HG03060 (cell line): ENCODE measurements at regions not wholly inside any gene's neighbourhood (a gene's known extent, or its start where the extent isn't known, plus 50 kb on each side); places are given as distances from the start of the nearest gene placed in this dataset.
"Not testable (repeated sequence)": the region's sequence is repeated elsewhere in the genome, so short reads cannot be mapped to it uniquely, and the experiment has no call there.

Experiments
- ATAC-seq: cut with Tn5 transposase; IDR thresholded peaks from one replicate; pipeline ENCODE4 v1.9.1; 2021; ENCODE audit warnings: low read depth, moderate number of reproducible peaks; ENCODE audit not compliant: unreplicated experiment

DNA sequence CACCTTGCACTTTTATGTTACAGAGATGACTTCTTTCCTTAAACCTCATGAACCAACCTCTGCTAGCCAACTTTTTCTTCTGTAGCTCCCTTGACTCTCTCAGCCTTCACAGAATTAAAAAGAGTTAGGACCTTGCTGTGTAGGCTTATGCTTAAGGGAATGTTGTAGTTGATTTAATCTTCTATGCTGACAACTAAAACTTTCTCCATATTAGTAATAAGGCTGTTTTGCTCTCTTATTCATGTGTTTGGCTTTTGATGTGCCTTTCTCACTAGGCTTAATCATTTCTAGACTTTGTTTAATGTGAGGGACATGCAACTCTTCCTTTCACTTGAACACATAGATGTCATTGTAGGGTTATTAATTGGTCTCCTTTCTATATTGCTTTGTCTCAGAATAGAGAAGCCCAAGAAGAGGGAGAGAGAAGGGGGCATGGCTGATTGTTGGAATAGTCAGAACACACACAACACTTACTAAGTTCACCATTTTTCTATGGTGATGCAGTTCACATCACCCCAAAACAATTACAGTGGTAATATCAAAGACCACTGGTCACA lies 509.5 kb downstream of the UQCRFS1 start:
- ATAC-seq = no peak

DNA sequence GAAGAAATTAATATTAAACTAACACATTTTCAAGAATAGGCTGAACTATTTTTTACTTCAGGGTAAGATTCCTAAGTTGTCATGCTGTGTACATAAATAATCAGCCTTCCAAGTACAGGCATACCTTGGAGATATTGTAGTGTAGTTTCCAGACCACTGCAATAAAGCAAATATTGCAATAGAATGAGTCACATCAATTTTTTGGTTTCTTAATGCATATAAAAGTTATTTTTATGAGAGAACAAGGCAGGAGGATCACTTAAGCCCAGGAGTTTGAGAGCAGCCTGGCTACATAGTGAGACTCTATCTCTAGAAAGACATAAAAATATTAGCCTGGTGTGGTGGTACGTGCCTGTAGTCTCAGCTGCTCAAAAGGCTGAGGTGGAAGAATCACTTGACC lies 511.5 kb downstream of the UQCRFS1 start:
- no peak for ATAC-seq

DNA sequence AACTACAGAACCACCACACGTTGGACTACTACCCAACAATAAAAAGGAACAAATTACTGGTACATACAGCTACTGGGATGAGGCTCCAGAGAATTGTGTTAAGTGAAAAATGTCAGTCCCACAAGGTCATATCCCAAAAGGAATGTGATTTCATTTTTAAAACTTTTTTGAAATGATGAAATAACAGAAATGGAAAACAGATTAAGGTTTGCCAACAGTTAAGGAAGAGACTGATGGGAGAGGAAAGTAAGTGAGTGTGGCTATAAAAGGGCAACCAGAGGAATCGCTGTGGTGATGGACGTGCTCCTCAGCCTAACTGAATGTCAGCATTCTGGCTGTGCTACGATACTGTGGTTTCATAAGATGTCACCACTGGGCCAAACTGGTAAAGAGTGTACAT lies 512.8 kb downstream of the UQCRFS1 start:
- ATAC-seq = no peak

DNA sequence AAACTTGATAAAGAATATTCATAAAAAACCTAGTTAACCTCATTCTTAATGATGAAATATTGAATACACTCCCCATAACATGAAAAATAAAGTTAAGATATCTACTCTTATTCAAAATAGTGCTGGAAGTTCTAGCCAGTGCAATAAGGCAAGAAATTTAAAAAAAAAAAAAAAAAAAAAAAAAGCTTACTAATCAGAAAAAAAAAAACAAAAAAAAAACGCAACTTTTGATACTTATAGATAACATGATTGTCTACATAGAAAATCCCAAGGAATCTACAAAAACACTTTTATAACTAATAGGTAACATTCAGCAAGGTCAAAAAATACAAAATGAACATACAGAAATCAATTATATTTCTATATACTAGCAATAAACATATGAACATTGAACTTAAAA lies 515.6 kb downstream of the UQCRFS1 start:
- no peak for ATAC-seq

DNA sequence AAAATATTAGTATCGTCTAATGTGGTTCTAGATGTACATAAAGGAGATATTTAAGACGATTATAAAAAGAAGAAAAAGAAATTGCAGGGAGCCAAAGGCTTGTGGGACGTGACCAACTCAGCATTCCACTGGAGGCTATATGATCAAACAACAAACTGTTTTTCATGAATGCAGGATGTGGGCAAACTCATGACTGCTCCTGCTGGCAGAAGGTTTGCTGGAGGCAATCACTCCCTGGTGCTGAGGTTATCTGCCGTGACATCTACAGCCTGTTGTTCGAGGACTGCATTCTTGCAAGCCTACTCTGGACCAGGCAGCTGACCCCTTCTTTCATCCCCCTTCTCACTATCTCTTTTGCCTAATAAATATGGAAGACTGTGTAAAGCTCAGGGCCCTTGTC lies 518.1 kb downstream of the UQCRFS1 start:
- no peak for ATAC-seq

DNA sequence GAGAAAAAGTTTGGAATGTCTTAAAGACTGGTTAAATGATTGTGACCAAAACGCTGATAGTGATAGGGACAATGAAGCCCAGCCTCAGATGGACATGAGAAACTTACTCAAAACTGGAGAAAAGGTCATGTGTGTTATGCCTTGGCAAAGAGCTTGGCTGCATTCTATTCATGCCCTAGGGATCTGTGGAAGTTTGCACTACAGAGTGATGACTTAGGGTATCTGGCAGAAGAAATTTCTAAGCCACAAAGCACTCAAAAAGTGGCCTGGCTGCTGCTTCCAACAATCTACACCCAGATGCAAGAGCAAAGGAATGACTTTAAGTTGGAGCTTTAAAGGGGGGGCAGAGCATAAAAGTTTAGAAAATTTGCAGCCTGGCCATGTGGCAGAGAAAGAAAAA lies 521.3 kb downstream of the UQCRFS1 start:
- no peak for ATAC-seq

DNA sequence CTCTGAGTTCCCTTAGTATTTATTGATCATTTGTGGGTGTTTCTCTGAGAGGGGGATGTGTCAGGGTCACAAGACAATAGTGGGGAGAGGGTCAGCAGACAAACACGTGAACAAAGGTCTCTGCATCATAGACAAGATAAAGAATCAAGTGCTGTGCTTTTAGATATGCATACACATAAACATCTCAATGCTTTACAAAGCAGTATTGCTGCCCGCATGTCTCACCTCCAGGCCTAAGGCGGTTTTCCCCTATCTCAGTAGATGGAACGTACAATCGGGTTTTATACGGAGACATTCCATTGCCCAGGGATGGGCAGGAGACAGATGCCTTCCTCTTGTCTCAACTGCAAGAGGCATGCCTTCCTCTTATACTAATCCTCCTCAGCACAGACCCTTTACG lies 523.5 kb downstream of the UQCRFS1 start:
- ATAC-seq = not testable (repeated sequence)

DNA sequence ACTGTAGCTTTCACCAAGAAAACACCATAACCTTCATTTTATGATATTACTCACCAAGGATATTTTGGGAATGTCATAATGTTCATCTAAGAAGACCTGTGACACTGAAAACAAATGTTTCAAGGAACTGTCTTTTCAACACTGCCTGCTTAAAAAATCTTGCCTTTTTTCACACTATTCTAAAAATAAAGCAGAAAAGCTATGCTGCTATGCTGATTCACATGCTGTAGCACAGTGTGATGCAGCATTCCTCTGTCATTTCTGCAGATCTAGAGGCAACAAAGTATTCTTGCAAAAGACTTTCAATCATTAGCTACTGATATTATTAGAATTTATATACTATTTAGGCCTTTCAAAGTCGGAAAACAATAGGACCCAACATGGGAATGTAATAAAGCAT lies 525.7 kb downstream of the UQCRFS1 start:
- no peak for ATAC-seq

DNA sequence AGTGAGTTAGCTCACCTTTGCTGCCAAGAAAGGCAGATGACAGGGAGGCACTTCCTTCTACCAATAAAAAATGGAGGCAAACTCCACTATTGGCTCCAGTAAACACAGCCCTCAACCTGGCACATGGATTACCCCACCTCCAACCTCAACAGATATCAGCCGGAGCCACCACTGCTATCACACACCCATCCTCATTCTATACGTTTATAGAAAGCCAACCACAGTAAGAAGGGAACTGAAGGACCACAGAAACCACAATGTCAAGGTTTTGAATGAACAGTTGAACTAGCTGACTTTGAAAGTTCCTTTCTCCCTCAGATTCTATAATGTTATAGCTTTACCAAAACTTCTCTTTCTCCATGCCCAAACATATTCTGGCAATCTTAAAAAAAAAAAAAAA lies 526.2 kb downstream of the UQCRFS1 start:
- ATAC-seq = no peak

DNA sequence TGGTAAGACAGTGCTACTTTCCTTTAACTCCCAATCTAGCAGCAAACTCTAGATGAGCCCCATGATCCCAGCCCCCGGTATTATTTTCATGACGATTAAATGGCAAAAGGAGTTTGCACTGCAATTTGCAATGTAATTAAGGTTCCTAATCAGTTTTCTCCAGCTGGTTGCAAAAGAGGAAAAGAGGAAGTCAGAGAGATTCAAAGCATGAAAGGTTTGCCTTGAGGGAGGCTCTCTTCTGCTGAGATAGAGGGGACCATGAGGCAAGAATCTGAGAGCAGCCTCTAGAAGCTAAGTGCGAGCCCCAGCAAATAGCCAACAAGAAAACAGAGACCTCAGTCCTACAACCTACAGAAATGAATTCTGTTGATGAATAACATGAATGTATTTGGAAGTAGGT lies 527.1 kb downstream of the UQCRFS1 start:
- no peak for ATAC-seq

DNA sequence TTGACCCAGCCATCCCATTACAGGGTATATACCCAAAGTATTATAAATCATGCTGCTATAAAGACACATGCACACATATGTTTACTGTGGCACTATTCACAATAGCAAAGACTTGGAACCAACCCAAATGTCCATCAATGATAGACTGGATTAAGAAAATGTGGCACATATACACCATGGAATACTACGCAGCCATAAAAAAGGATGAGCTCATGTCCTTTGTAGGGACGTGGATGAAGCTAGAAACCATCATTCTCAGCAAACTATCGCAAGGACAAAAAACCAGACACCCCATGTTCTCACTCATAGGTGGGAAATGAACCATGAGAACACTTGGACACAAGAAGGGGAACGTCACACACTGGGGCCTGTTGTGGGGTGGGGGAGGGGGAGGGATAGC lies 527.9 kb downstream of the UQCRFS1 start:
- not testable (repeated sequence) for ATAC-seq

DNA sequence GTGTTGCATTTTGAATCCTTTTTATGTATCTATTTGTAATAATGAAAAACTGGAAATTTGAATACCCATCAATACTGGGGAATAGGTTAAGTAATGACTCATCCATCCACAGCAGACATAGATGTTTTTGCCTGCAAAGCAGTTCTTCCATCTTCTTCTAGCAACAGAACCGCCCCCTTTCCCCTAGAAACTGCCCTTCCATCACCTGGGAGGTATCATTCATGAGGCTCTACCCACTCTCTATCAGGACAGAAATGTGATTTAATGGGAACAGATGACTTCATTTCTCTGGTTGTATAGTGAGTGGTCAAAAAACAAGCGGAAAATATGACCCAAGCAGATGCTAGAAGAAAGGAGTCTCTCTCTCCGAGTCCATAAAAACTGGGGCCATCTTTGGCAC lies 532.8 kb downstream of the UQCRFS1 start:
- no peak for ATAC-seq

DNA sequence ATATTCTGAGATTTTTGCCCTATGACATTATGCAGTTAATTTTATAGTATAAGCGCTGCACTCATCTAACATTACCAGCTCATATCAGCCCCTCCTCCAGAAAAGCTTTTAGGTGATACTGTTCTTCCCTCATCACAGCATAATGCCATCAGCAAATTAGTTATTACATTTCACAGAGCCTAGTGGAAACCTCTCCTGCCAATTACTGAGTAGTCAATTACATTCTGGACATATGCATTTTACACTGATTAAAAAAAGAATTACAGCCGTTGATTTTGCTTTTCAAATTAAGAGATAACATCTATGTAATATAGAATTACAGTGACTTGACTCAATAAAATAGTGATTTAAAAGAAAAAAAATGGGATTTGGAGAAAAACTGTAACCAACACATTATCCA lies 542.1 kb downstream of the UQCRFS1 start:
- no peak for ATAC-seq

DNA sequence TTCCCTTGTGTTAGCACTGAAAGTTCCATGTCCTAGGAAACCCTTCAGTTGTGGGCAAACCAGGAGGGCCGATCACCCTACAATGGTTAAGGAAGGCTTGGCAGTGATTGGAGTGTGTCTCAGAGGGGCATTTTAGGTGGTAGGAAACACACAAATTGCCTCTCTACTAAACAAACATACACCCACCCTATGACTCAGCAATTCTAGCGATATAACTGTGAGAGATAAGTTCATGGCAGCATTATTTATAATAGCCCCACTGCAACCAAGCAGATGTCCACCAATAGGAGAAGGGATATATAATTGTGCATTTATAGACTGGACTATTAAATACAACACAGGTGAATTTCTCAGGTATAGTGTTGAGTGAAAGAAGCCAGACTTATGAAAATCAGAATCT lies 543.1 kb downstream of the UQCRFS1 start:
- no peak for ATAC-seq

DNA sequence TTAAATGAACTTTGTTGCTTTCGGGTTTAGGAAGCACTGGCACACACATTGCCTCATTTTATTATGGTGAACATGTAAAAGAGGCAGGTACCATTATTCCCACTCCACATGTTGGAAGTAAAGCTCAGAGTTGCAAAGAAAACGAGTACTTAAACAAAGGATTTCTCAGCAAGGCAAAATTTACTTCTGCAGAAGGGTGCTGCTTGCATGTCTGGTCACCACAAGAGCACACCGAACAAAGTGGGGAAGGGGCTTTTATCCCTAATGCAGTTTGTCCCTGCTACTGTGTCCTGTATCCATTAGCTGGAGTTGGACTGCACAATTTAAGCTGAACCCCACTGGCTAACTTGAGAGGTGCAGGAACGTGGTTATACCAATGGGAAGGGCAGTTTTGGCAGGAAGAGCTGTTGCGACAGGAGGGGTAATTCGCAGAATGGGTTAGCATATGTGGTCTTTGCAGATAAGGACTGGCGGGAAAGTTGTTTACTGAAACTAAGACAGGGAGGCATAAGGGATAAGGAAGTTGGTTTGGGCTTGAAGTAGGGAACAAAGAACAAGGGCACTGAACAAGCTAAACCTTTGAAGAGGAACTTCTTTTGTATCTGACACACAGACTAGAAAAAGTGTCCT lies 545.5 kb downstream of the UQCRFS1 start:
- no peak for ATAC-seq

DNA sequence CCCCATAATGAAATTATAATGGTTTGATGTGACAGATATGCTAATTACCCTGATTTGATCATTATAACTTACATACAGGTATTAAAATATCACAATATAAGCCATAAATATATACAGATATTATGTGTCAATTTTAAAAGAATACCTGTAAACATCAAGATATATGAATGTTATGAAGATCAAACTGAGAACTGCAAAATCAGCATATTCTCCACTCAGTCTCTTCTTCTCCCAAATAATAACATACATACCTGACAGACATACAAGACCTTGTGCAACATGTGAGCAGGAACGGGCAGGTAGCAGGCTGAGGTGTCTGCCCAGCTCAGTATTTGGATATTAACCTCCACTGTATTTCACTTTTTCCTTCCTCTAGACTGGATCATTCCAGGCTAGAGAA lies 547.2 kb downstream of the UQCRFS1 start:
- no peak for ATAC-seq

DNA sequence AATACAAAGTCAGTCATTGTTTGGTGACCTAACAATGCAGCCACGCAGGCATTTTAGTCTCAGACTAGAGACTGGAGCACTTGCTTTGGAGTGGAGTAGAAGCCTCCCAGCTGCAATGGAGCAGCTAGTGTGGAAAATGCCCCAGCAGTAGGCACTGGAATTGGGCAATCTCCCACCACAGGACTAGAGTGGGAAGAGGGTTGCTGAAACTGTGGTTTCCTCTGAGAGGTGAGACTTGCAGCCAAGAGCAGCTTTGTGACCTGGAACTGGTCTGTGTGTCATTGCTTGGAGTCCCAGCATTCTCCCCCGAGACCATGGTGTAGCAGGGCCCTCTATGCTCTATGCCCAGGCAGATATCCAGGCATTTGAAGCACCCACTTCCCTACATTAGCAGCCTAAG lies 556.3 kb downstream of the UQCRFS1 start:
- no peak for ATAC-seq

DNA sequence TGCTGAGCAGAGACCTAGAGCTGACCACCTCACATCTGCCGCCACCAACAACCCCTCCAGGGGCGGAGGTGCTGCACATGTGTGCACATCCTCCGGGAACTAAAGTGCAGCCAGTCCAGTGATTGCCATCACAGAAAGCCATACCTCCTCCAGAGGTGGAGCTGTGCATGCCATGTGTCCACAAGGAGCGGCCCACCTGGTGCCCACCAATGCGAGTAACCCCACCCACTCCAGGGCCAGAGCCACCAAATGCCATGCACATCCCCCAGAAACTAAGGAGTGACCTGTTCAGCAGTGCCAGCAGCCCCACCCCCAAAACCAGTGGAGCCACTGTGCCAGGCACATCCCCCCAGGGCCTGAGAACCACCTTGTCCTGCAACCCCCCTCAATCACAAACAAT lies 557.9 kb downstream of the UQCRFS1 start:
- no peak for ATAC-seq

DNA sequence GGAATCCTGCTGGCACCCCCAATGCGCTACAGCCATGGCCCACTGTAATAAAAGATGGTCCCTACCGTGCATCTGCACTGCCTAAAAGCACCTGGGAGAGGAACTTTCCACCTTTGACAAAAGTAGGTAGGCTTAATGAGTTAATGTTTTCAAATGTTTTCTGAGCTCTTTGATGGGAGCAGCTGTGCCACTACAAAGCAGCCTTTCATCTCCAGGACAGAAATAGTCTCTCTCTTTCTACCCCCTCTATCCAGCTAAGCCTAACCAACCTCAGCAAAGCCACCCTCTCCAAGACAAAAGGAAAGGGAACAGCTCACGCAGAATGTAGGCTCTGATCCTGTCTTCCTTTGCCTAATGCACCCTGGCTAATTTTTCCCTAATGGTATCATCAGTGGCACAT lies 560.2 kb downstream of the UQCRFS1 start:
- ATAC-seq = no peak

DNA sequence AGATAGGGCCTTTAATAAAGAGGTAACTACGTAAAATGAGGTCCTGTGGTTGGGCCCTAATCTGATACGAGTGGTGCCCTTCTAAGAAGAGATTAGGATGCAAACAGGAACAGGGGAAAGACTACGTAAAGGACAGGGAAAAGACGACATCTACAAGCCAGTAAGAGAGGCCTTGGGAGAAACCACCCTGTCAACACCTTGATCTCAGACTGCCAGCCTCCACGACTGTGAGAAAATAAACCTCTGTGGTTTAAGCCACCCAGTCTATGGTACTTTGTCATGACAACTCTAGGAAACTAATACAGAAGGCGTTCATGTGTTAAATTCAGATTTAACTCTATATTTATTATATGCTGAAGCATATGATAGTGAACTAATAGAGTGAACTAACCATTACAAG lies 566.3 kb downstream of the UQCRFS1 start:
- ATAC-seq = no peak

DNA sequence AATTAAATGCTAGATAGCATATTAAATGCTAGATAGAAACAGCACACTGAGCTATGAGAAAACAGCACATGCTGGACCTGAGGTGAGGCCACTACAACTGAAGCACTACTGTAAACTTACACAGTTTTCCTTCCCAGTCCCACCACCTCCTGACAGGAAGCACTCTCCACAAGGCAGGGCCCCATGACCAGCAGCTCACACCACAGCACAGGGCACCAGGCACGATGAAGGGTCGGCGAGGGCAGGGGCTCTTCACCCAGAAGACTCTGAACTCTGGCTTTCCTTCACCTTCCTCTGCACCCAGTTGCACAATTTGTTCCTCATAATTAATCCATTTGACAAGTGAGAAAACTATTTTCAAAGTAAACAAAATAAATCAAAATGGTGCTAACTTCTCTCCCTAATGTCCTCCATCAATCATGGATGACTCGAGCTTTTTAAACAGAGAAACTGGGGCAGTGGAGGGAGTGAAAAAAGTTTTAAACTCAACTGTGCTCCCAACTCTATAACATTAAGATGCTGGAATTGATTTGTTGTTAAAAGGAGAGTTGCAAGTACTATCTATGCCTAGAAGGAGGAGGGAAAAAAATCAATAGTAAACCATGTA lies 568.7 kb downstream of the UQCRFS1 start:
- no peak for ATAC-seq
